GM23248 (cell line): ENCODE measurements at regions not wholly inside any gene's neighbourhood (a gene's known extent, or its start where the extent isn't known, plus 50 kb on each side); places are given as distances from the start of the nearest gene placed in this dataset.

Experiments used
- EZH2 ChIP-seq: fragments of 200-600 bp; sonication (generic); IDR thresholded peaks from 2 replicates; pipeline ENCODE4 v1.6.1; 2018; ENCODE audit warnings: antibody characterized with exemption, mild to moderate bottlenecking; ENCODE audit not compliant: insufficient read depth, poor library complexity, severe bottlenecking
- EZH2phosphoT487 ChIP-seq: fragments of 200-600 bp; sonication (generic); IDR thresholded peaks from 2 replicates; pipeline ENCODE4 v1.6.1; 2018; ENCODE audit warnings: antibody characterized with exemption, moderate library complexity, mild to moderate bottlenecking, low read depth; ENCODE audit not compliant: insufficient read depth

DNA sequence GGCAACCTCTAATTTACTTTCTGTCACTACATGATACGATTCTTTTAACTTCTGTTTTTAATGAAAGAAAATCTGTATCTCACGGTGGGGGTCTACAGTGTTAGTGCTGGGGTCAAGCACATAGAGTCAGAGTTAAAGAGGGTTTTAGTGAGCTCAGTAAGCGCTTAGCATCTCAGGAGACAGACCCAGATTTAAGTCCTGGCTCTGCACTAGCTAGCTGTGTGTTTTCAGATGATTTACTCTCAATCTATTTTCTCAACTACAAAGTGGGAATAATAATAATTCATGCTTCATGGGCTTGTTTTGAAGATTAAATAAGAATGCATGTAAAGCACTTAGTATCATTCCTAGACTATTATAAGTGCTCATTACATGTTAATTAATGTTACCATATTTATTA lies 63.4 kb upstream of the KBTBD8 start:
- TF ChIP-seq EZH2phosphoT487 = no peak
- TF ChIP-seq EZH2 = no peak
